ENCODE measurements at regions not wholly inside any gene's neighbourhood (a gene's known extent, or its start where the extent isn't known, plus 50 kb on each side); places are given as distances from the start of the nearest gene placed in this dataset.

GRCh38 chr9:89822996-89823395 lies 218.2 kb downstream of the GADD45G start:
- Histone ChIP-seq H3F3A (replicated peaks; ENCODE audit: insufficient read depth) (no peaks in the 10 kb centered on the region), H3K36me3 (replicated peaks in 1 of 2; ENCODE audit: control insufficient read depth in 1 of 2, insufficient read depth in 2 of 2, low read length in 1 of 2) (no peaks in the 10 kb centered on the region), H3K4me2 (no peak overlapping the region), H2AFZ (ENCODE audit: low read depth) (no peak overlapping the region), H3K27ac (ENCODE audit: low read depth in 2 of 2, low read length in 1 of 2) (no peak overlapping the region), H3K9ac (no peak overlapping the region), H3K9me3 (no peaks in the 10 kb centered on the region), H3K4me3 (ENCODE audit: low read depth in 2 of 2, low read length in 1 of 2) (no peak overlapping the region), H4K20me1 (ENCODE audit: insufficient read depth) (no peaks in the 10 kb centered on the region), H3K27me3 (ENCODE audit: insufficient read depth) (no peaks in the 10 kb centered on the region), H3K9me2 (no peaks in the 10 kb centered on the region), H3K4me1 (ENCODE audit: control insufficient read depth in 1 of 2, insufficient read depth in 2 of 2, low read depth in 1 of 2, low read length in 1 of 2) (peaks cover 0 to 4% of the 10 kb centered on the region in 2 experiments; a peak in 2 of 4 replicates), H3K79me2 (ENCODE audit: insufficient read depth) (no peaks in the 10 kb centered on the region)
- DNase-seq, result no peak
- CTCF ChIA-PET, result no interaction called here
- POLR2A ChIA-PET, result no interaction called here
- no peak for TF ChIP-seq TEAD4 (IDR thresholded peaks at IDR 0.05; ENCODE audit: borderline replicate concordance, insufficient read depth)
- no peak for TF ChIP-seq NFIC (IDR thresholded peaks at IDR 0.05; ENCODE audit: borderline replicate concordance)
- TF ChIP-seq FOXM1 (IDR thresholded peaks at IDR 0.05; ENCODE audit: low read depth), result no peak
- no peak for TF ChIP-seq GABPA (IDR thresholded peaks at IDR 0.05; ENCODE audit: low read depth)
- TF ChIP-seq SIN3A (IDR thresholded peaks at IDR 0.05; ENCODE audit: borderline replicate concordance, low read depth, low read length), result no peak
- TF ChIP-seq USF2 (IDR thresholded peaks at IDR 0.05; ENCODE audit: borderline replicate concordance, low read depth, low read length), result no peak
- TF ChIP-seq FOXJ3 (CRISPR knock-in tag; IDR thresholded peaks at IDR 0.05), result no peak
- no peak for TF ChIP-seq RFX5 (IDR thresholded peaks at IDR 0.05; ENCODE audit: low read length)
- no peak for TF ChIP-seq TAF1 (IDR thresholded peaks at IDR 0.05; ENCODE audit: borderline replicate concordance, low read depth, low read length)
- TF ChIP-seq GATA2 (CRISPR knock-in tag; IDR thresholded peaks at IDR 0.05), result no peak
- TF ChIP-seq, protein P1, sequence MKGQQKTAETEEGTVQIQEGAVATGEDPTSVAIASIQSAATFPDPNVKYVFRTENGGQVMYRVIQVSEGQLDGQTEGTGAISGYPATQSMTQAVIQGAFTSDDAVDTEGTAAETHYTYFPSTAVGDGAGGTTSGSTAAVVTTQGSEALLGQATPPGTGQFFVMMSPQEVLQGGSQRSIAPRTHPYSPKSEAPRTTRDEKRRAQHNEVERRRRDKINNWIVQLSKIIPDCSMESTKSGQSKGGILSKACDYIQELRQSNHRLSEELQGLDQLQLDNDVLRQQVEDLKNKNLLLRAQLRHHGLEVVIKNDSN (IDR thresholded peaks at IDR 0.05; ENCODE audit: borderline replicate concordance, low read depth), result no peak
- no peak for TF ChIP-seq TCF12 (IDR thresholded peaks at IDR 0.05)
- no peak for TF ChIP-seq EZH2phosphoT487 (IDR thresholded peaks at IDR 0.05; ENCODE audit: borderline replicate concordance, low read depth)
- TF ChIP-seq MEF2A (IDR thresholded peaks at IDR 0.05; ENCODE audit: borderline replicate concordance, low read depth), result no peak
- no peak for TF ChIP-seq NRF1 (IDR thresholded peaks at IDR 0.05; ENCODE audit: low read depth, low read length)
- TF ChIP-seq RAD21 (IDR thresholded peaks at IDR 0.05; ENCODE audit: low read length), result no peak
- TF ChIP-seq RCOR1 (IDR thresholded peaks at IDR 0.05; ENCODE audit: low read length), result no peak
- TF ChIP-seq JUND (IDR thresholded peaks at IDR 0.05), result no peak
- 62% methylated on average over 2 of the region's 2 CpGs for WGBS (ENCODE audit: low lambda C conversion rate)

GRCh38 chr9:89825669-89826068 lies 220.9 kb downstream of the GADD45G start:
- H3K4me1 ChIP-seq (ENCODE audit: control insufficient read depth in 1 of 2, insufficient read depth in 2 of 2, low read depth in 1 of 2, low read length in 1 of 2), result peaks cover 0 to 4% of the 10 kb centered on the region in 2 experiments; a peak in 2 of 4 replicates
- H3K4me3 ChIP-seq (ENCODE audit: low read depth in 2 of 2, low read length in 1 of 2), result no peak overlapping the region
- H2AFZ ChIP-seq (ENCODE audit: low read depth), result no peak overlapping the region
- no peaks in the 10 kb centered on the region for H3K79me2 ChIP-seq (ENCODE audit: insufficient read depth)
- no peak overlapping the region for H3K9ac ChIP-seq
- no peak overlapping the region for H3K4me2 ChIP-seq
- no peak for DNase-seq
- no peaks in the 10 kb centered on the region for H3K36me3 ChIP-seq (replicated peaks in 1 of 2; ENCODE audit: control insufficient read depth in 1 of 2, insufficient read depth in 2 of 2, low read length in 1 of 2)
- ChIA-PET CTCF (interaction anchor here (1.3 kb wide), 1 partner anchor 10 kb away, joined by 3 read pairs; no protein-coding TSS in a partner anchor), POLR2A (no interaction called here)
- H4K20me1 ChIP-seq (ENCODE audit: insufficient read depth), result no peaks in the 10 kb centered on the region
- no peaks in the 10 kb centered on the region for H3K27me3 ChIP-seq (ENCODE audit: insufficient read depth)
- WGBS (ENCODE audit: low lambda C conversion rate), result 30% methylated on average over 4 of the region's 4 CpGs
- H3F3A ChIP-seq (replicated peaks; ENCODE audit: insufficient read depth), result no peaks in the 10 kb centered on the region
- H3K27ac ChIP-seq (ENCODE audit: low read depth in 2 of 2, low read length in 1 of 2), result no peak overlapping the region
- H3K9me3 ChIP-seq, result no peaks in the 10 kb centered on the region
- no peaks in the 10 kb centered on the region for H3K9me2 ChIP-seq
- TF ChIP-seq, protein P2, sequence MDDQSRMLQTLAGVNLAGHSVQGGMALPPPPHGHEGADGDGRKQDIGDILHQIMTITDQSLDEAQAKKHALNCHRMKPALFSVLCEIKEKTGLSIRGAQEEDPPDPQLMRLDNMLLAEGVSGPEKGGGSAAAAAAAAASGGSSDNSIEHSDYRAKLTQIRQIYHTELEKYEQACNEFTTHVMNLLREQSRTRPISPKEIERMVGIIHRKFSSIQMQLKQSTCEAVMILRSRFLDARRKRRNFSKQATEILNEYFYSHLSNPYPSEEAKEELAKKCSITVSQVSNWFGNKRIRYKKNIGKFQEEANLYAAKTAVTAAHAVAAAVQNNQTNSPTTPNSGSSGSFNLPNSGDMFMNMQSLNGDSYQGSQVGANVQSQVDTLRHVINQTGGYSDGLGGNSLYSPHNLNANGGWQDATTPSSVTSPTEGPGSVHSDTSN (IDR thresholded peaks at IDR 0.05), result no peak
- TF ChIP-seq YY1 (IDR thresholded peaks at IDR 0.05; ENCODE audit: low read depth) (no peak), TCF12 (IDR thresholded peaks at IDR 0.05) (no peak), JUND (IDR thresholded peaks at IDR 0.05) (no peak), ZBTB33 (IDR thresholded peaks at IDR 0.05; ENCODE audit: borderline replicate concordance, low read depth) (no peak), MEF2A (IDR thresholded peaks at IDR 0.05; ENCODE audit: borderline replicate concordance, low read depth) (no peak), RXRA (IDR thresholded peaks at IDR 0.05; ENCODE audit: borderline replicate concordance, low read depth) (no peak), GABPA (IDR thresholded peaks at IDR 0.05; ENCODE audit: low read depth) (no peak), MXI1 (IDR thresholded peaks at IDR 0.05; ENCODE audit: low read depth, low read length) (no peak), POLR2AphosphoS5 (IDR thresholded peaks at IDR 0.05; ENCODE audit: low read depth, low read length) (no peak), ELF1 (IDR thresholded peaks at IDR 0.05) (no peak), RCOR1 (IDR thresholded peaks at IDR 0.05; ENCODE audit: low read length) (no peak), RAD21 (IDR thresholded peaks at IDR 0.05; ENCODE audit: low read length) (no peak), TEAD4 (IDR thresholded peaks at IDR 0.05; ENCODE audit: borderline replicate concordance, insufficient read depth) (no peak)
- TF ChIP-seq, protein P1 (IDR thresholded peaks at IDR 0.05; ENCODE audit: borderline replicate concordance, low read depth), result no peak

Measured in SK-N-SH (cell line).